Uterus (tissue), 3 donors: ENCODE measurements at regions not wholly inside any gene's neighbourhood (a gene's known extent, or its start where the extent isn't known, plus 50 kb on each side); places are given as distances from the start of the nearest gene placed in this dataset.

ENCODE experiments used
- DNase-seq, 2 donors: peaks; one replicate each; pipeline ENCODE4 v3.0.0-alpha.2; 2019 to 2020
- H3K27ac ChIP-seq, 2 donors: fragments of 200-600 bp; sonication (generic); 1 replicate in 1 of 2; 2 replicates in 1 of 2; pipeline ENCODE4 v1.5.1; 2016 to 2018
- H3K27me3 ChIP-seq, 2 donors: fragments of 200-600 bp; sonication (generic); one replicate each; pipeline ENCODE4 v1.5.1; 2018 to 2019; ENCODE audit warnings: control low read depth in 1 of 2
- H3K36me3 ChIP-seq, 2 donors: fragments of 200-600 bp; sonication (generic); one replicate each; pipeline ENCODE4 v1.5.1; 2019; ENCODE audit warnings: control low read depth in 1 of 2
- H3K4me1 ChIP-seq, 2 donors: fragments of 200-600 bp; sonication (generic); one replicate each; pipeline ENCODE4 v1.5.1; 2018 to 2019; ENCODE audit warnings: control low read depth in 1 of 2
- H3K4me3 ChIP-seq, 2 donors: fragments of 200-600 bp; sonication (generic); 1 replicate in 1 of 2; 2 replicates in 1 of 2; pipeline ENCODE4 v1.5.1; 2018 to 2019; ENCODE audit warnings: mild to moderate bottlenecking in 1 of 2
- H3K9me3 ChIP-seq, 2 donors: fragments of 200-600 bp; sonication (generic); one replicate each; pipeline ENCODE4 v1.5.1; 2019; ENCODE audit warnings: control low read depth in 1 of 2
- POLR2A ChIP-seq, 2 donors: fragments of 450-650 bp; IDR thresholded peaks; one replicate each; pipeline ENCODE4 v1.6.1; 2016; ENCODE audit warnings: antibody characterized with exemption in 2 of 2, mild to moderate bottlenecking in 1 of 2, moderate library complexity in 1 of 2
- intact Hi-C: fragments of 100-400 bp; cut with DNase I; formaldehyde crosslinking; loops from one replicate; pipeline ENCODE4 v1.15.1; 2023; ENCODE audit warnings: low total_unique reads
- TF ChIP-seq, protein P1 (sequence below), 4 experiments: fragments of 200-600 bp in 2 of 4; fragments of 450-650 bp in 2 of 4; sonication (generic) in 2 of 4; IDR thresholded peaks; one replicate each; pipeline ENCODE4 v1.5.1; 2016 to 2019; ENCODE audit warnings: antibody characterized with exemption in 4 of 4, mild to moderate bottlenecking in 2 of 4, moderate library complexity in 1 of 4
- donor health status: DM: yes; HTN: yes; CAD: no.

DNA sequence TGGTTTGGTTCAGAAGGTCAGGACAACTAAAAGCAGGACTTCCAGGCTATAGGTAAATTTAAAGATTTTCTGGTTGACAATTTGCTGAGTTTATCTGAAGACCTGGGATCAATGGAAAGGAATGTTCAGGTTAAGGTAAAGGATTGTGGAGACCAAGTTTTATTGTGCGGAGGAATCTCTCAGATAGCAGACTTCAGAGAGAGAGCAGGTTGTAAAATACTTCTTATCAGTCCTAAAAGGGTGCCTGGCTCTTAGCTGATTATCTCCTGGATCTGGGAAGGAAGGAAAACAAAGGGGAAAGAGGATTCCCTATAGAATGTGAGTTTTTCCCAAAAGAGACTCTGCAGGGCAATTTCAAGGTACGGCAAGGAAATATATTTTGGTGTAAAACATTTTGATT lies 851.5 kb downstream of the DACH1 start:
- Histone ChIP-seq H3K27me3 (no peaks in the 10 kb centered on the region), H3K4me3 (no peak overlapping the region), H3K36me3 (no peaks in the 10 kb centered on the region), H3K4me1 (no peaks in the 10 kb centered on the region), H3K9me3 (no peaks in the 10 kb centered on the region), H3K27ac (no peak overlapping the region)
- TF ChIP-seq, protein P1, sequence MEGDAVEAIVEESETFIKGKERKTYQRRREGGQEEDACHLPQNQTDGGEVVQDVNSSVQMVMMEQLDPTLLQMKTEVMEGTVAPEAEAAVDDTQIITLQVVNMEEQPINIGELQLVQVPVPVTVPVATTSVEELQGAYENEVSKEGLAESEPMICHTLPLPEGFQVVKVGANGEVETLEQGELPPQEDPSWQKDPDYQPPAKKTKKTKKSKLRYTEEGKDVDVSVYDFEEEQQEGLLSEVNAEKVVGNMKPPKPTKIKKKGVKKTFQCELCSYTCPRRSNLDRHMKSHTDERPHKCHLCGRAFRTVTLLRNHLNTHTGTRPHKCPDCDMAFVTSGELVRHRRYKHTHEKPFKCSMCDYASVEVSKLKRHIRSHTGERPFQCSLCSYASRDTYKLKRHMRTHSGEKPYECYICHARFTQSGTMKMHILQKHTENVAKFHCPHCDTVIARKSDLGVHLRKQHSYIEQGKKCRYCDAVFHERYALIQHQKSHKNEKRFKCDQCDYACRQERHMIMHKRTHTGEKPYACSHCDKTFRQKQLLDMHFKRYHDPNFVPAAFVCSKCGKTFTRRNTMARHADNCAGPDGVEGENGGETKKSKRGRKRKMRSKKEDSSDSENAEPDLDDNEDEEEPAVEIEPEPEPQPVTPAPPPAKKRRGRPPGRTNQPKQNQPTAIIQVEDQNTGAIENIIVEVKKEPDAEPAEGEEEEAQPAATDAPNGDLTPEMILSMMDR (IDR thresholded peaks at IDR 0.05), result no peak
- TF ChIP-seq POLR2A (IDR thresholded peaks at IDR 0.05), result no peak
- no peak for DNase-seq
- intact Hi-C loops, result no loop called here

- DNase-seq, result no peak
- H3K27me3 ChIP-seq, result no peaks in the 10 kb centered on the region
- intact Hi-C loops, result no loop called here
Measured at GRCh38 chr13:71015021-71015420, 852.0 kb downstream of the DACH1 start.

GRCh38 chr13:71005919-71006318 lies 861.1 kb downstream of the DACH1 start:
- H3K9me3 ChIP-seq, result no peaks in the 10 kb centered on the region
- no peaks in the 10 kb centered on the region for H3K27me3 ChIP-seq
- no peak for DNase-seq
- H3K4me1 ChIP-seq, result no peaks in the 10 kb centered on the region
- intact Hi-C loops, result no loop called here
- TF ChIP-seq, protein P1 (IDR thresholded peaks at IDR 0.05), result no peak
- no peak overlapping the region for H3K4me3 ChIP-seq
- H3K36me3 ChIP-seq, result no peaks in the 10 kb centered on the region
- no peak overlapping the region for H3K27ac ChIP-seq

More at GRCh38 chr13:71015021-71015420, 852.0 kb downstream of the DACH1 start:
- H3K27ac ChIP-seq, result no peak overlapping the region
- H3K36me3 ChIP-seq, result no peaks in the 10 kb centered on the region
- H3K4me1 ChIP-seq, result no peaks in the 10 kb centered on the region
- H3K9me3 ChIP-seq, result no peaks in the 10 kb centered on the region
- no peak for TF ChIP-seq POLR2A (IDR thresholded peaks at IDR 0.05)
- TF ChIP-seq, protein P1 (IDR thresholded peaks at IDR 0.05), result no peak
- no peak overlapping the region for H3K4me3 ChIP-seq

DNA sequence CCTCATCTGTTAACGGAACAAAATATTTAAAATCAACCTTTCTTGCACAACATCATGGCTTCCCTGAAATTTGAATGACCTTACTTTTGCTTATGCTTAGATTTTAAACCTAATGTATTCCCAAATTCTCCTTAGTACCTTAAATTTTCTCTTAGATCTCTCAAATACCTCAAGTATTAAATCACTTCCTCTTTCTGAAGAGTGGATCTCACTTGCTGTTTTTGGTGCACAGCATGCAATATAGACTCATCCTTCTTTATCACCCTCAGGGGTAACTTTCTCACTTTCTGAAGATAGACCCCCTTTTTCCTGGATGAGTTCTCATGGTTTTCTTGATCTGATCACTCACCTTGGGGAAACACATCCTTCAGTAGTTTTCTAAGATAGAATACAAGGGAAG lies 871.7 kb downstream of the DACH1 start:
- Histone ChIP-seq H3K27me3 (no peaks in the 10 kb centered on the region), H3K36me3 (no peaks in the 10 kb centered on the region), H3K27ac (no peak overlapping the region), H3K4me3 (no peak overlapping the region), H3K4me1 (no peaks in the 10 kb centered on the region), H3K9me3 (no peaks in the 10 kb centered on the region)
- intact Hi-C loops, result no loop called here
- DNase-seq, result no peak
- no peak for TF ChIP-seq POLR2A (IDR thresholded peaks at IDR 0.05)
- TF ChIP-seq, protein P1 (IDR thresholded peaks at IDR 0.05), result no peak

- TF ChIP-seq, protein P1 (IDR thresholded peaks at IDR 0.05), result no peak
- no peak for TF ChIP-seq POLR2A (IDR thresholded peaks at IDR 0.05)
- Histone ChIP-seq H3K4me3 (no peak overlapping the region), H3K27ac (no peak overlapping the region), H3K27me3 (no peaks in the 10 kb centered on the region), H3K4me1 (no peaks in the 10 kb centered on the region), H3K9me3 (no peaks in the 10 kb centered on the region), H3K36me3 (no peaks in the 10 kb centered on the region)
- intact Hi-C loops, result no loop called here
- no peak for DNase-seq
Measured at GRCh38 chr13:70994191-70994590, 872.8 kb downstream of the DACH1 start.
